H1 (cell line): ENCODE measurements at regions not wholly inside any gene's neighbourhood (a gene's known extent, or its start where the extent isn't known, plus 50 kb on each side); places are given as distances from the start of the nearest gene placed in this dataset.

Experiments used
- CTCF ChIA-PET: fragments of 300-600 bp; sonication (Branson Sonifier 250); formaldehyde crosslinking; loops from one replicate; lab custom pipeline; 2021; ENCODE audit not compliant: partially characterized antibody; lab: Charles Lee
- POLR2A ChIA-PET: fragments of 300-600 bp; sonication (Branson Sonifier 250); formaldehyde crosslinking; loops from one replicate; lab custom pipeline; 2021; ENCODE audit warnings: inconsistent platforms; ENCODE audit not compliant: partially characterized antibody; lab: Charles Lee
- DNase-seq, 2 experiments: peaks; one replicate each; pipeline versions ENCODE4 v3.0.0 to v3.0.0-alpha.2; 2010 to 2022; ENCODE audit warnings: low spot score in 2 of 2, low read depth in 1 of 2, mixed read lengths in 1 of 2
- FAIRE-seq: peaks from 2 replicates; lab custom pipeline; 2011; peaks lifted over from hg19 to GRCh38; lab: Jason Lieb, UNC
- H2AFZ ChIP-seq: 2 replicates; pipeline ENCODE4 v1.8.1; 2012; ENCODE audit warnings: low read length, inconsistent platforms
- H2AK5ac ChIP-seq: 2 replicates; pipeline ENCODE4 v1.6.1; 2013; ENCODE audit warnings: low read depth, low read length
- H2BK120ac ChIP-seq: replicated peaks from 2 replicates; pipeline ENCODE3; 2013; ENCODE audit warnings: low read depth, low read length, inconsistent platforms
- H2BK12ac ChIP-seq: 2 replicates; pipeline ENCODE4 v1.6.1; 2013; ENCODE audit warnings: low read depth, low read length
- H2BK15ac ChIP-seq: 2 replicates; pipeline ENCODE4 v1.6.1; 2013; ENCODE audit warnings: low read length
- H2BK20ac ChIP-seq: 2 replicates; pipeline ENCODE4 v1.6.1; 2013; ENCODE audit warnings: low read length
- H2BK5ac ChIP-seq: 2 replicates; pipeline ENCODE4 v1.6.1; 2013; ENCODE audit warnings: low read depth, low read length
- H3K14ac ChIP-seq: 2 replicates; pipeline ENCODE4 v1.6.1; 2013; ENCODE audit warnings: inconsistent platforms; ENCODE audit not compliant: insufficient read length
- H3K18ac ChIP-seq: 2 replicates; pipeline ENCODE4 v1.6.1; 2013; ENCODE audit warnings: low read length; ENCODE audit errors: extremely low read depth
- H3K23ac ChIP-seq: 2 replicates; pipeline ENCODE4 v1.6.1; 2013; ENCODE audit warnings: inconsistent platforms; ENCODE audit not compliant: insufficient read length
- H3K23me2 ChIP-seq: 2 replicates; pipeline ENCODE4 v1.6.1; 2013; ENCODE audit warnings: low read depth, low read length
- H3K27ac ChIP-seq: 2 replicates; pipeline ENCODE4 v1.6.1; 2011; ENCODE audit warnings: low read depth, low read length, inconsistent platforms
- H3K27me3 ChIP-seq, 4 experiments: replicated peaks in 1 of 4; 1 replicate in 1 of 4; 2 replicates in 3 of 4; pipeline versions ENCODE4 v1.6.1 to v1.8.1; 2011 to 2013; ENCODE audit warnings: low read length in 3 of 4, mild to moderate bottlenecking in 3 of 4, inconsistent platforms in 2 of 4, mixed read lengths in 2 of 4, moderate library complexity in 1 of 4; ENCODE audit not compliant: control insufficient read depth in 3 of 4, insufficient read depth in 3 of 4; ENCODE audit errors: extremely low read depth in 1 of 4
- H3K36me3 ChIP-seq, 4 experiments: 2 replicates each; pipeline versions ENCODE4 v1.6.1 to v1.8.1; 2011 to 2013; ENCODE audit warnings: mild to moderate bottlenecking in 4 of 4, low read length in 3 of 4, moderate library complexity in 2 of 4, control low read depth in 1 of 4, inconsistent platforms in 1 of 4; ENCODE audit not compliant: insufficient read depth in 4 of 4, control insufficient read depth in 2 of 4
- H3K4ac ChIP-seq: replicated peaks from 2 replicates; pipeline ENCODE3; 2013; ENCODE audit warnings: low read length, low read depth, mixed read lengths, inconsistent platforms; ENCODE audit not compliant: insufficient read length
- H3K4me1 ChIP-seq, 4 experiments: replicated peaks in 1 of 4; 1 replicate in 1 of 4; 2 replicates in 3 of 4; pipeline versions ENCODE4 v1.6.1 to v1.8.1; 2011 to 2013; ENCODE audit warnings: low read length in 3 of 4, inconsistent platforms in 2 of 4, mixed read lengths in 1 of 4; ENCODE audit not compliant: insufficient read depth in 4 of 4, control insufficient read depth in 3 of 4
- H3K4me2 ChIP-seq, 2 experiments: 2 replicates each; pipeline versions ENCODE4 v1.6.1 to v1.8.1; 2011 to 2013; ENCODE audit warnings: low read depth in 2 of 2, low read length in 2 of 2, control low read depth in 1 of 2, inconsistent platforms in 1 of 2, mild to moderate bottlenecking in 1 of 2; ENCODE audit not compliant: insufficient read depth in 1 of 2
- H3K4me3 ChIP-seq, 4 experiments: fragments of 200-600, 300-600 bp in 1 of 4; sonication (generic), shearing (Covaris generic), sonication (Bioruptor Twin) in 1 of 4; 2 replicates each; pipeline versions ENCODE4 v1.5.1 to v1.8.1; 2011 to 2016; ENCODE audit warnings: low read length in 4 of 4, low read depth in 3 of 4, control low read depth in 2 of 4, inconsistent platforms in 2 of 4, mild to moderate bottlenecking in 2 of 4, mixed read lengths in 1 of 4, moderate library complexity in 1 of 4; ENCODE audit not compliant: insufficient read depth in 2 of 4; ENCODE audit errors: extremely low read depth in 1 of 4
- H3K56ac ChIP-seq: replicated peaks from 2 replicates; pipeline ENCODE3; 2013; ENCODE audit warnings: low read depth, mild to moderate bottlenecking, mixed read lengths, low read length, inconsistent platforms; ENCODE audit not compliant: insufficient read length
- H3K79me1 ChIP-seq: 2 replicates; pipeline ENCODE4 v1.6.1; 2013; ENCODE audit warnings: low read depth, low read length, control low read depth
- H3K79me2 ChIP-seq, 2 experiments: 2 replicates each; pipeline versions ENCODE4 v1.6.1 to v1.8.1; 2012 to 2013; ENCODE audit warnings: low read length in 2 of 2, mild to moderate bottlenecking in 2 of 2, inconsistent platforms in 1 of 2; ENCODE audit not compliant: insufficient read depth in 2 of 2, control insufficient read depth in 1 of 2
- H3K9ac ChIP-seq, 4 experiments: replicated peaks in 1 of 4; 1 replicate in 1 of 4; 2 replicates in 3 of 4; pipeline versions ENCODE4 v1.6.1 to v1.8.1; 2011 to 2013; ENCODE audit warnings: low read depth in 3 of 4, low read length in 3 of 4, control low read depth in 2 of 4, mild to moderate bottlenecking in 2 of 4, moderate library complexity in 2 of 4, inconsistent platforms in 1 of 4; ENCODE audit errors: extremely low read depth in 1 of 4
- H3K9me3 ChIP-seq, 2 experiments: 2 replicates each; pipeline versions ENCODE4 v1.6.1 to v1.8.1; 2012 to 2013; ENCODE audit warnings: mild to moderate bottlenecking in 2 of 2, moderate library complexity in 2 of 2, control low read depth in 1 of 2, inconsistent platforms in 1 of 2, low read depth in 1 of 2, low read length in 1 of 2, mixed read lengths in 1 of 2; ENCODE audit not compliant: insufficient read depth in 2 of 2
- H4K20me1 ChIP-seq, 2 experiments: replicated peaks in 1 of 2; 2 replicates each; pipeline versions ENCODE3 to v1.8.1; 2011 to 2013; ENCODE audit warnings: inconsistent platforms in 2 of 2, low read length in 2 of 2, mild to moderate bottlenecking in 1 of 2; ENCODE audit not compliant: insufficient read depth in 2 of 2, control insufficient read depth in 1 of 2
- H4K5ac ChIP-seq: 2 replicates; pipeline ENCODE4 v1.6.1; 2013; ENCODE audit warnings: low read length, low read depth, mixed read lengths, inconsistent platforms; ENCODE audit not compliant: insufficient read length
- H4K8ac ChIP-seq: 2 replicates; pipeline ENCODE4 v1.8.0; 2013; ENCODE audit warnings: mild to moderate bottlenecking, moderate library complexity, low read length, inconsistent platforms; ENCODE audit not compliant: insufficient read depth; ENCODE audit errors: extremely low read depth
- H4K91ac ChIP-seq: replicated peaks from 2 replicates; pipeline ENCODE3; 2013; ENCODE audit warnings: low read length, mixed read lengths, inconsistent platforms; ENCODE audit not compliant: insufficient read length
- CBX5 ChIP-seq: fragments of 300-800, 300-1000 bp; sonication (generic); IDR thresholded peaks from 2 replicates; pipeline ENCODE4 v1.7.1; 2016; ENCODE audit warnings: antibody characterized with exemption, low read length, low read depth
- CHD1 ChIP-seq: IDR thresholded peaks from 2 replicates; pipeline ENCODE4 v1.6.1; 2012; ENCODE audit warnings: low read depth, low read length, improper control_type of control experiment
- GABPA ChIP-seq: IDR thresholded peaks from 2 replicates; pipeline ENCODE4 v1.6.1; 2011; ENCODE audit warnings: mild to moderate bottlenecking, low read length, moderate library complexity, borderline replicate concordance; ENCODE audit not compliant: insufficient read depth
- KDM5A ChIP-seq: fragments of 200-600 bp; IDR thresholded peaks from 2 replicates; pipeline ENCODE4 v1.7.1; 2012; ENCODE audit warnings: mild to moderate bottlenecking, low read length, inconsistent platforms, mixed read lengths
- PHF8 ChIP-seq: fragments of 200-600 bp; sonication (generic); conservative IDR thresholded peaks from 2 replicates; pipeline ENCODE4 v1.7.1; 2012; ENCODE audit warnings: low read depth, mild to moderate bottlenecking, inconsistent platforms, low read length, moderate library complexity
- POLR2A ChIP-seq, 2 experiments: IDR thresholded peaks; 1 replicate in 1 of 2; 2 replicates in 1 of 2; pipeline ENCODE4 v1.6.1; 2011; ENCODE audit warnings: low read depth in 2 of 2, low read length in 2 of 2, mild to moderate bottlenecking in 2 of 2; ENCODE audit errors: control extremely low read depth in 1 of 2
- RXRA ChIP-seq: IDR thresholded peaks from 2 replicates; pipeline ENCODE4 v1.6.1; 2011; ENCODE audit warnings: low read depth, mild to moderate bottlenecking, low read length, moderate library complexity; ENCODE audit not compliant: insufficient read depth
- SAP30 ChIP-seq: fragments of 300-600 bp; sonication (generic); IDR thresholded peaks from 2 replicates; pipeline ENCODE4 v1.7.1; 2012; ENCODE audit warnings: low read length, moderate library complexity, mild to moderate bottlenecking, inconsistent platforms; ENCODE audit not compliant: insufficient read depth, insufficient replicate concordance
- SRF ChIP-seq: IDR thresholded peaks from 2 replicates; pipeline ENCODE4 v1.6.1; 2011; ENCODE audit warnings: mild to moderate bottlenecking, low read depth, low read length, moderate library complexity
- TAF1 ChIP-seq: IDR thresholded peaks from 2 replicates; pipeline ENCODE4 v1.6.1; 2011; ENCODE audit warnings: mild to moderate bottlenecking, low read depth, low read length
- TAF7 ChIP-seq: optimal IDR thresholded peaks from 2 replicates; pipeline ENCODE3; 2011; ENCODE audit warnings: low read depth, mild to moderate bottlenecking, inconsistent platforms, low read length, moderate library complexity, borderline replicate concordance
- TEAD4 ChIP-seq: IDR thresholded peaks from 2 replicates; pipeline ENCODE4 v1.6.1; 2012; ENCODE audit warnings: low read depth, low read length, inconsistent platforms, mixed read lengths
- WGBS, 2 experiments: shearing (Covaris generic) in 1 of 2; methylation state at CpG; one replicate each; pipeline versions ENCODE4 v1.1.6 to v1.1.7; 2013 to 2015; ENCODE audit warnings: low lambda C conversion rate in 2 of 2, mixed read lengths in 2 of 2, inconsistent platforms in 1 of 2, low coverage in 1 of 2, missing lambda C conversion rate in 1 of 2; ENCODE audit not compliant: insufficient replicate concordance in 2 of 2, insufficient coverage in 1 of 2, insufficient read length in 1 of 2; ENCODE audit errors: extremely low coverage in 1 of 2, missing lambda C conversion rate in 1 of 2; 5-methylcytosine and 5-hydroxymethylcytosine counted together
- TF ChIP-seq, protein P1 (sequence below): IDR thresholded peaks from 2 replicates; pipeline ENCODE4 v1.6.1; 2012; ENCODE audit warnings: inconsistent platforms

DNA sequence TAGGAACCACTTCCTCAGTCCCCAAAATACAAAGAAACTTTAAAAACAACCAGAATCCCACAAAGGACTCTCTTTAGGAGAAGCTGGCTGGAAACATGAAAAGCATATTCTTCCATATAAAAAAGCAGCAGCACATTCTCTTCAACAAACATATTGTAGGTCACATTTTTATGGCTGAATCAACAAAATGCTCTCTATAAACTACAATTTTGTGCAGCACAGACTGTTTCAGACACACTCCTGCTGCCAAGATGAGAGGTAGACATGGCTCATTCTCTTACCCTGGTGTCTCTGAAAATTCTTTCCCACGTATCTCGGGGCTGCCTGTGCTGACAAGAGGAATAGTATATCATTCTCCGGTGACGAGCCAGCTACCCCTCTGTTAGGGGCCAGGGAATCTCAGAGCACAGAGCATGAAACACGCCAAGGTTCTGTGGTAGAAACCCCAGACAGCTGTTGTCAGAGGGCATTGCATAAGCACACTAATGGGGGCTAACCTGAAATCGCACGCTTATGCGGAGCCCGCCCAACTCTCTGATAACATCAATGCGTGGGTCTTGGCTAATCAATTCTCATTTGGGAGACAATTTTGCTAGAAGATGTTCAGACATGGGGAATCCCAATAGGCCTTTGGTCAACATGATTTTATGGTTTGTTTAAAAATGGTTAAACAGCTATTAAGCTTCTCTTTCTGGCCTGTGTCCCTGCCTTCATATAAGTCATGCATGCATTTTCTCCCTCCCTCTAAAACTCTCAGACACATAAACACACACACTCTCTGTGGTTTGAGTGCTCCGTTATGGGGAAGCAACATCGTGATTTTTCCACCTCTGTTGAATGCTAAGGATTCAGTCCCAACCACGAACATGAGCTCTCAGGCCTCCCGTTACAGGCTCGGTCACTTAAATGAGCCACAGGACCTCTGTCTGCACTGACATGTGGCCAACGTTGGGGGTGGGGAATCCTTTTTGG, 177.5 kb downstream of the INO80D start:
- H2BK120ac ChIP-seq = no peak overlapping the region
- no peak overlapping the region for H2AFZ ChIP-seq
- H3K4ac ChIP-seq = no peak overlapping the region
- no peaks in the 10 kb centered on the region for H3K36me3 ChIP-seq
- ChIA-PET POLR2A (no interaction called here), CTCF (interaction anchor here (1.0 to 3.9 kb wide), 8 partner anchors 9 to 132 kb away, joined by 4 to 18 read pairs (median 9); no protein-coding TSS in a partner anchor)
- H3K23me2 ChIP-seq = peaks cover 3% of the 10 kb centered on the region; the same call in 1 of the 2 replicates
- no peak overlapping the region for H2BK15ac ChIP-seq
- no peaks in the 10 kb centered on the region for H3K79me2 ChIP-seq
- no peak overlapping the region for H3K56ac ChIP-seq
- no peaks in the 10 kb centered on the region for H4K20me1 ChIP-seq
- H2BK20ac ChIP-seq = no peak overlapping the region
- no peak overlapping the region for H2AK5ac ChIP-seq
- H3K4me3 ChIP-seq = no peak overlapping the region
- H4K5ac ChIP-seq = no peak overlapping the region
- no peak overlapping the region for H3K18ac ChIP-seq
- no peak overlapping the region for H4K91ac ChIP-seq
- no peak overlapping the region for H2BK12ac ChIP-seq
- H3K9me3 ChIP-seq = no peaks in the 10 kb centered on the region
- H3K27ac ChIP-seq = no peak overlapping the region
- WGBS, 2 experiments = 94% methylated on average over 16 of the region's 16 CpGs; no CpG with 5 or more reads in 1 of the 2 experiments
- no peaks in the 10 kb centered on the region for H3K79me1 ChIP-seq
- no peak for DNase-seq
- no peak overlapping the region for H3K23ac ChIP-seq
- no peaks in the 10 kb centered on the region for H3K4me1 ChIP-seq
- H3K4me2 ChIP-seq = no peak overlapping the region
- no peak for FAIRE-seq
- H4K8ac ChIP-seq = no peak overlapping the region
- H2BK5ac ChIP-seq = no peak overlapping the region
- H3K27me3 ChIP-seq = no peaks in the 10 kb centered on the region
- no peak overlapping the region for H3K14ac ChIP-seq
- H3K9ac ChIP-seq = no peak overlapping the region
- TF ChIP-seq RXRA (no peak), KDM5A (no peak), SAP30 (no peak), SRF (no peak), CHD1 (no peak), GABPA (no peak), POLR2A (IDR thresholded peaks at IDR 0.05; ENCODE audit: control extremely low read depth in 1 of 2, low read depth in 2 of 2, low read length in 2 of 2) (no peak), TAF1 (no peak), TEAD4 (no peak), PHF8 (no peak), TAF7 (no peak), CBX5 (no peak)
- TF ChIP-seq, protein P1, sequence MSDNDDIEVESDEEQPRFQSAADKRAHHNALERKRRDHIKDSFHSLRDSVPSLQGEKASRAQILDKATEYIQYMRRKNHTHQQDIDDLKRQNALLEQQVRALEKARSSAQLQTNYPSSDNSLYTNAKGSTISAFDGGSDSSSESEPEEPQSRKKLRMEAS = no peak
